C4-2B (cell line): ENCODE measurements at regions not wholly inside any gene's neighbourhood (a gene's known extent, or its start where the extent isn't known, plus 50 kb on each side); places are given as distances from the start of the nearest gene placed in this dataset.
"Not testable (repeated sequence)": the region's sequence is repeated elsewhere in the genome, so short reads cannot be mapped to it uniquely, and the experiment has no call there.

Source experiments
- H3K27ac ChIP-seq: fragments of 450-650 bp; 2 replicates; pipeline ENCODE4 v1.5.1; 2017
- ZFX ChIP-seq: fragments of 450-650 bp; IDR thresholded peaks from 2 replicates; pipeline ENCODE4 v1.6.1; 2017
- TF ChIP-seq, protein P1 (sequence below): fragments of 450-650 bp; conservative IDR thresholded peaks from 2 replicates; pipeline ENCODE4 v1.5.1; 2017; ENCODE audit warnings: mild to moderate bottlenecking

DNA sequence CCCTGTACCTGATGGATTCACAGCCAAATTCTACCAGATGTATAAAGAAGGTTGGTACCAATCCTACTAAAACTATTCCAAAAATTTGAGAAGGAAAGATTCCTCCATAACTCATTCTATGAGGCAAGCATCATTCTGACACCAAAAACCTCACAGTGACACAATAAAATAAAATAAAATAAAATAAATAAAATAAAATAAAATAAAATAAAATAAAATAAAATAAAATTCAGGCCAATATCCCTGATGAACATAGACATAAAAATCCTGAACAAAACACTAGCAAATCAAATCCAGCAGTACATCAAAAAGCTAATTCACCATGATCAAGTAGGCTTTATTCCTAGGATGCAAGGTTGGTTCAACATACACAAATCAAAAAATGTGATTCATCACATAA is 108.1 kb downstream of the PROX1 start:
- H3K27ac ChIP-seq = not testable (repeated sequence)

DNA sequence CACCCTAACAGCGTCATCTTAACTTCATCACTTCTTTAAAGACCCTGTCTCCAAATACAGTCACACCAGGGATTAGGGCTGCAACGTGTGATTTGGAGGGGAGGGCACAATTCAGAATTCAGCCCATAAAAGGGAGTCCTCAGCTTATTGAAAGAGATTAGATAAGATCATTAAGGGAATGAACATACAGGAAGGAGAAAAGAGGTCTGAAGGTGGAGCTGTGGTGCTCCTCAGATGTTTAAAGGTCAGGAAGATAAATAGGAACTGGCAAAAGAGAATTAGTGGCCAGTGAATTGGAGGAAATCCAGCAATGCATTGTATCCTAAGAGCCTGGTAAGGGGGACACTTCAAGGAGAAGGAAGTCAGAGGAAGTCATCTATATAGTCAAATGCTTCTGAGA is 113.5 kb downstream of the PROX1 start:
- TF ChIP-seq, protein P1, sequence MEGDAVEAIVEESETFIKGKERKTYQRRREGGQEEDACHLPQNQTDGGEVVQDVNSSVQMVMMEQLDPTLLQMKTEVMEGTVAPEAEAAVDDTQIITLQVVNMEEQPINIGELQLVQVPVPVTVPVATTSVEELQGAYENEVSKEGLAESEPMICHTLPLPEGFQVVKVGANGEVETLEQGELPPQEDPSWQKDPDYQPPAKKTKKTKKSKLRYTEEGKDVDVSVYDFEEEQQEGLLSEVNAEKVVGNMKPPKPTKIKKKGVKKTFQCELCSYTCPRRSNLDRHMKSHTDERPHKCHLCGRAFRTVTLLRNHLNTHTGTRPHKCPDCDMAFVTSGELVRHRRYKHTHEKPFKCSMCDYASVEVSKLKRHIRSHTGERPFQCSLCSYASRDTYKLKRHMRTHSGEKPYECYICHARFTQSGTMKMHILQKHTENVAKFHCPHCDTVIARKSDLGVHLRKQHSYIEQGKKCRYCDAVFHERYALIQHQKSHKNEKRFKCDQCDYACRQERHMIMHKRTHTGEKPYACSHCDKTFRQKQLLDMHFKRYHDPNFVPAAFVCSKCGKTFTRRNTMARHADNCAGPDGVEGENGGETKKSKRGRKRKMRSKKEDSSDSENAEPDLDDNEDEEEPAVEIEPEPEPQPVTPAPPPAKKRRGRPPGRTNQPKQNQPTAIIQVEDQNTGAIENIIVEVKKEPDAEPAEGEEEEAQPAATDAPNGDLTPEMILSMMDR = no peak
- no peak overlapping the region for H3K27ac ChIP-seq

DNA sequence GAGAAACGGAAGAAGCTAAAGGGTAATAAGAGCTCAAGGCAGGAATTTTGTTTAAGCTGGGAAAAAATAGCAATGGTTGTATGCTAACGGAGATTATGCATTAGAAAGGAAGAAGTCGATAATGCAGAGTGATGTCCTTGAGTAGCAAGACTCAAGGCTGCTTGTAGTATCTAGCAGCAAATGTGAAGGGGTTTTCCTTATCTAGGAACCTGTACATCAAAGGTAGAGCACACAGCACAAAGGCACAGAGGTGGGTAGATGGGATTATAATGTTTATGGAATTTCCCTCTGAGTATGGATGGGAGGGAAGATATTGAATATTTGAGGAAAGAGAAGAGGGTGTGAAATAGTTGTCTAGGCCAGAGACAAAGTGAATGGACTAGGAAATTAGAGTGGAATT is 114.1 kb downstream of the PROX1 start:
- no peak for TF ChIP-seq ZFX
- TF ChIP-seq, protein P1 = no peak
- H3K27ac ChIP-seq = no peak overlapping the region

GRCh38 chr1:214102907-214103306 is 115.1 kb downstream of the PROX1 start:
- no peak overlapping the region for H3K27ac ChIP-seq
- TF ChIP-seq ZFX = no peak
- TF ChIP-seq, protein P1 = no peak

DNA sequence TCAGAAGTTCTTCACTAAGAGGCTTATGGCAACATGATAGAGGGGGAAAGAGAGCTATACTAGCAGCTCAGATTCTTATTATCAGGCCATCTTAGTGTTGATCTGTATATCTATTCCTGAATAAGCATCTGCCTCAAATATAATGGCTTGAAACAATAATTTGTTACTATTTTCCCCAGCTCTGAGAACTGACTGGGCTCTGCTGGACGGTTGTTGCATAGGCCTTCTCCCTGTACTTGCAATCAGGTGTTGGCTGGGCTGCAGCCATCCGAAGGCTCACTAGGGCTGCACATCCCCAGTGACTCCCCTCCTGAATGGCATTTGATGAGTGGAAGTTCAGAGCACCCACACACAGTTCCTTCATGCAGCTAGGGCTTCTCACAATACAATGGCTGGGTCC is 116.0 kb downstream of the PROX1 start:
- H3K27ac ChIP-seq = no peak overlapping the region
- TF ChIP-seq ZFX = no peak
- TF ChIP-seq, protein P1 = no peak

- no peak overlapping the region for H3K27ac ChIP-seq
- TF ChIP-seq ZFX = no peak
- TF ChIP-seq, protein P1 = no peak
Measured at GRCh38 chr1:214106375-214106774, 118.6 kb downstream of the PROX1 start.

DNA sequence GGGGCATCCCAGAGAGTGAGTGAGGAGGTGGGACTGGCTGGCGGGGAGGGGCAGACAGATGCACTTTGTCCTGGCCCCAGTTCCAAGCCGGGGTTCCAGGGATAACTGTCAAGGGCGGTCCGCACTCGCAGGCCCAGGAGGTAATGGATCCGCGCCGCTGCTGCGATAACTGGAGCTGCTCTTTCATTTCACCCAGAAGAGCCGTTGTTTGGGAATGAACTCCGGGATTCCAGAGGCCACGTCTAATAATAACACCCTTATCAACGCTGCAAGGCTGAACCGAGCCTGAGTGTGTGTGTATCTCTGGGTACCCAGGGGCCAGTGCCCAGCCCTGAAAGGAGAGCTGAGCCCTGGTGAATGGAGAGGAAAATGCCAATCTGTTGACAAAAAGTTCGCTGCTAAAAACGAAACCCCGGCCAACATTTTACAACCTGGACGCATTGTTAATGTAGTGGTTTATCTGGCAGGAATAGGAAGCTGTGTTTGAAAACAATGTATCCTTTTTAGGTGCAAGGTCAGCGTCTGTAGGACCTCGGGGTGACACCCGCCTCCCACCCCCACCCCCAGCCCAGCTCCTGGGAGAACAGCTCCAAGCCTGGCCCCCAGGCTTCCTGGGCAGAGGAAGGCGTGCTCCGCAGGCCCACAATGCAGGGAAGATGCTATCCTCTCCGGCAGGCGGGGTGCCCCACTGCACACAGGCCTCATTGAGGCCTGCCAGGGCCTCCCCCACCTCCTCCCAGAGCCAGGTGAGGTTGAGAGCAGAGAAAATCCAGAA is 119.7 kb downstream of the PROX1 start:
- H3K27ac ChIP-seq = no peak overlapping the region

More for the DNA sequence above, 119.7 kb downstream of the PROX1 start:
- TF ChIP-seq, protein P1 = no peak
- no peak for TF ChIP-seq ZFX
